ENCODE measurements at regions not wholly inside any gene's neighbourhood (a gene's known extent, or its start where the extent isn't known, plus 50 kb on each side); places are given as distances from the start of the nearest gene placed in this dataset.

GRCh38 chr21:28442085-28442484 lies 550.6 kb downstream of the LTN1 start:
- intact Hi-C loops (cut with DNase I), result no loop called here
- DNase-seq, result no peak

- no peak for DNase-seq
- intact Hi-C loops (cut with DNase I), result no loop called here
These were observed 552.9 kb downstream of the LTN1 start for GRCh38 chr21:28439788-28440187.

GRCh38 chr21:28439251-28439650 lies 553.4 kb downstream of the LTN1 start:
- intact Hi-C loops (cut with DNase I), result no loop called here
- DNase-seq, result no peak

- intact Hi-C loops (cut with DNase I), result no loop called here
- DNase-seq, result no peak
These were observed 555.6 kb downstream of the LTN1 start for GRCh38 chr21:28437061-28437460.

GRCh38 chr21:28436286-28436932 lies 556.3 kb downstream of the LTN1 start:
- intact Hi-C loops (cut with DNase I), result no loop called here
- no peak for DNase-seq

GRCh38 chr21:28431527-28432200 lies 561.0 kb downstream of the LTN1 start:
- no peak for DNase-seq
- intact Hi-C loops (cut with DNase I), result no loop called here

- intact Hi-C loops (cut with DNase I), result no loop called here
- no peak for DNase-seq
These were observed 561.7 kb downstream of the LTN1 start for GRCh38 chr21:28431022-28431421.

- intact Hi-C loops (cut with DNase I), result no loop called here
- DNase-seq, result no peak
These were observed 563.5 kb downstream of the LTN1 start for GRCh38 chr21:28429161-28429560.

GRCh38 chr21:28427394-28428022 lies 565.2 kb downstream of the LTN1 start:
- intact Hi-C loops (cut with DNase I), result no loop called here

GRCh38 chr21:28426545-28426944 lies 566.1 kb downstream of the LTN1 start:
- no peak for DNase-seq
- intact Hi-C loops (cut with DNase I), result no loop called here

More at GRCh38 chr21:28427394-28428022, 565.2 kb downstream of the LTN1 start:
- DNase-seq, result no peak

GRCh38 chr21:28423521-28424190 lies 569.0 kb downstream of the LTN1 start:
- no peak for DNase-seq
- intact Hi-C loops (cut with DNase I), result no loop called here

- intact Hi-C loops (cut with DNase I), result no loop called here
- no peak for DNase-seq
These were observed 570.8 kb downstream of the LTN1 start for GRCh38 chr21:28421716-28422524.

- intact Hi-C loops (cut with DNase I), result no loop called here
- no peak for DNase-seq
These were observed 572.9 kb downstream of the LTN1 start for GRCh38 chr21:28419811-28420210.

GRCh38 chr21:28418726-28419514 lies 573.8 kb downstream of the LTN1 start:
- intact Hi-C loops (cut with DNase I), result no loop called here
- DNase-seq, result no peak

- DNase-seq, result no peak
- intact Hi-C loops (cut with DNase I), result no loop called here
These were observed 582.4 kb downstream of the LTN1 start for GRCh38 chr21:28410256-28410655.

GRCh38 chr21:28402616-28402989 lies 590.1 kb downstream of the LTN1 start:
- intact Hi-C loops (cut with DNase I), result no loop called here
- DNase-seq, result no peak

GRCh38 chr21:28397040-28397439 lies 595.6 kb downstream of the LTN1 start:
- DNase-seq, result no peak
- intact Hi-C loops (cut with DNase I), result no loop called here

GRCh38 chr21:28396421-28396820 lies 596.3 kb downstream of the LTN1 start:
- no peak for DNase-seq
- intact Hi-C loops (cut with DNase I), result no loop called here

GRCh38 chr21:28393279-28393678 lies 599.4 kb downstream of the LTN1 start:
- DNase-seq, result no peak
- intact Hi-C loops (cut with DNase I), result no loop called here

Data from posterior cingulate gyrus (tissue), 11 donors.